ENCODE measurements at regions not wholly inside any gene's neighbourhood (a gene's known extent, or its start where the extent isn't known, plus 50 kb on each side); places are given as distances from the start of the nearest gene placed in this dataset.

GRCh38 chr16:5607169-5607568 lies 509.6 kb upstream of the EEF2KMT start:
- Mint-ChIP-seq H3K36me3 (ENCODE audit: insufficient read depth in 2 of 2) (no peaks in the 10 kb centered on the region), H3K4me1 (ENCODE audit: low read depth) (no peaks in the 10 kb centered on the region), H3K4me3 (no peak overlapping the region), H3K27me3 (ENCODE audit: low read depth) (no peaks in the 10 kb centered on the region), H3K9me3 (peaks cover 1 to 2% of the 10 kb centered on the region in 2 donors), H3K27ac (no peak overlapping the region)
- DNase-seq (no peak), ATAC-seq (replicated peaks in 1 of 2) (no peak)

GRCh38 chr16:5605404-5605803 lies 507.8 kb upstream of the EEF2KMT start:
- DNase-seq: no peak
- Mint-ChIP-seq H3K27me3 (ENCODE audit: low read depth) (no peaks in the 10 kb centered on the region), H3K36me3 (ENCODE audit: insufficient read depth in 2 of 2) (no peaks in the 10 kb centered on the region), H3K27ac (no peak overlapping the region), H3K4me3 (no peak overlapping the region), H3K4me1 (ENCODE audit: low read depth) (no peaks in the 10 kb centered on the region), H3K9me3 (peaks cover 1 to 4% of the 10 kb centered on the region in 2 donors)
- ATAC-seq (replicated peaks in 1 of 2): no peak

GRCh38 chr16:5604770-5605169 lies 507.2 kb upstream of the EEF2KMT start:
- ATAC-seq (replicated peaks in 1 of 2) (no peak), DNase-seq (no peak)
- Mint-ChIP-seq H3K27me3 (ENCODE audit: low read depth) (no peaks in the 10 kb centered on the region), H3K4me3 (no peak overlapping the region), H3K27ac (no peak overlapping the region), H3K4me1 (ENCODE audit: low read depth) (no peaks in the 10 kb centered on the region), H3K36me3 (ENCODE audit: insufficient read depth in 2 of 2) (no peaks in the 10 kb centered on the region), H3K9me3 (peaks cover 0 to 3% of the 10 kb centered on the region in 2 donors)

GRCh38 chr16:5603836-5604235 lies 506.2 kb upstream of the EEF2KMT start:
- Mint-ChIP-seq H3K9me3 (peaks cover 0 to 3% of the 10 kb centered on the region in 2 donors), H3K27ac (no peak overlapping the region), H3K36me3 (ENCODE audit: insufficient read depth in 2 of 2) (no peaks in the 10 kb centered on the region), H3K27me3 (ENCODE audit: low read depth) (no peaks in the 10 kb centered on the region), H3K4me3 (no peak overlapping the region), H3K4me1 (ENCODE audit: low read depth) (no peaks in the 10 kb centered on the region)
- DNase-seq (no peak), ATAC-seq (replicated peaks in 1 of 2) (no peak)

GRCh38 chr16:5601957-5602356 lies 504.4 kb upstream of the EEF2KMT start:
- Mint-ChIP-seq H3K4me1 (ENCODE audit: low read depth) (peaks cover 3% of the 10 kb centered on the region), H3K9me3 (peaks cover 0 to 3% of the 10 kb centered on the region in 2 donors), H3K27ac (no peak overlapping the region), H3K36me3 (ENCODE audit: insufficient read depth in 2 of 2) (no peaks in the 10 kb centered on the region), H3K4me3 (no peak overlapping the region), H3K27me3 (ENCODE audit: low read depth) (no peaks in the 10 kb centered on the region)
- ATAC-seq (replicated peaks in 1 of 2) (no peak), DNase-seq (no peak)

GRCh38 chr16:5598793-5599192 lies 501.2 kb upstream of the EEF2KMT start:
- Mint-ChIP-seq H3K4me3 (no peak overlapping the region), H3K36me3 (ENCODE audit: insufficient read depth in 2 of 2) (no peaks in the 10 kb centered on the region), H3K4me1 (ENCODE audit: low read depth) (peaks cover 3% of the 10 kb centered on the region), H3K27me3 (ENCODE audit: low read depth) (no peaks in the 10 kb centered on the region), H3K27ac (no peak overlapping the region), H3K9me3 (peaks cover 2 to 6% of the 10 kb centered on the region in 2 donors)
- ATAC-seq (replicated peaks in 1 of 2) (no peak), DNase-seq (no peak)

- H3K36me3 Mint-ChIP-seq (ENCODE audit: insufficient read depth in 2 of 2): no peaks in the 10 kb centered on the region
- no peak overlapping the region for H3K27ac Mint-ChIP-seq
- H3K4me3 Mint-ChIP-seq: no peak overlapping the region
- H3K27me3 Mint-ChIP-seq (ENCODE audit: low read depth): no peaks in the 10 kb centered on the region
- H3K9me3 Mint-ChIP-seq: peaks cover 2 to 3% of the 10 kb centered on the region in 2 donors
- DNase-seq (no peak), ATAC-seq (replicated peaks in 1 of 2) (no peak)
- H3K4me1 Mint-ChIP-seq (ENCODE audit: low read depth): peaks cover 3% of the 10 kb centered on the region
These were observed 498.3 kb upstream of the EEF2KMT start for GRCh38 chr16:5595849-5596248.

GRCh38 chr16:5590416-5590815 lies 492.8 kb upstream of the EEF2KMT start:
- Mint-ChIP-seq H3K4me1 (ENCODE audit: low read depth) (no peaks in the 10 kb centered on the region), H3K36me3 (ENCODE audit: insufficient read depth in 2 of 2) (no peaks in the 10 kb centered on the region), H3K27me3 (ENCODE audit: low read depth) (no peaks in the 10 kb centered on the region), H3K9me3 (peaks cover 0 to 2% of the 10 kb centered on the region in 2 donors), H3K27ac (no peak overlapping the region), H3K4me3 (no peak overlapping the region)
- no peak for ATAC-seq (replicated peaks in 1 of 2)
- no peak for DNase-seq

- DNase-seq: no peak
- H3K36me3 Mint-ChIP-seq (ENCODE audit: insufficient read depth in 2 of 2): no peaks in the 10 kb centered on the region
- no peaks in the 10 kb centered on the region for H3K9me3 Mint-ChIP-seq
- no peaks in the 10 kb centered on the region for H3K4me1 Mint-ChIP-seq (ENCODE audit: low read depth)
- no peaks in the 10 kb centered on the region for H3K27me3 Mint-ChIP-seq (ENCODE audit: low read depth)
- no peak for ATAC-seq (replicated peaks in 1 of 2)
- no peak overlapping the region for H3K27ac Mint-ChIP-seq
- H3K4me3 Mint-ChIP-seq: no peak overlapping the region
These were observed 492.3 kb upstream of the EEF2KMT start for GRCh38 chr16:5589812-5590373.

- no peak for DNase-seq
- no peak overlapping the region for H3K4me3 Mint-ChIP-seq
- H3K27ac Mint-ChIP-seq: no peak overlapping the region
- H3K9me3 Mint-ChIP-seq: peaks cover 0 to 1% of the 10 kb centered on the region in 2 donors
- H3K36me3 Mint-ChIP-seq (ENCODE audit: insufficient read depth in 2 of 2): no peaks in the 10 kb centered on the region
- no peaks in the 10 kb centered on the region for H3K4me1 Mint-ChIP-seq (ENCODE audit: low read depth)
- no peak for ATAC-seq (replicated peaks in 1 of 2)
- H3K27me3 Mint-ChIP-seq (ENCODE audit: low read depth): no peaks in the 10 kb centered on the region
These were observed 486.5 kb upstream of the EEF2KMT start for GRCh38 chr16:5584109-5584508.

GRCh38 chr16:5582529-5582928 lies 484.9 kb upstream of the EEF2KMT start:
- Mint-ChIP-seq H3K9me3 (peaks cover 0 to 1% of the 10 kb centered on the region in 2 donors), H3K36me3 (ENCODE audit: insufficient read depth in 2 of 2) (no peaks in the 10 kb centered on the region), H3K4me3 (no peak overlapping the region), H3K27me3 (ENCODE audit: low read depth) (no peaks in the 10 kb centered on the region), H3K4me1 (ENCODE audit: low read depth) (no peaks in the 10 kb centered on the region), H3K27ac (no peak overlapping the region)
- DNase-seq: no peak
- ATAC-seq (replicated peaks in 1 of 2): no peak

GRCh38 chr16:5581908-5582307 lies 484.3 kb upstream of the EEF2KMT start:
- Mint-ChIP-seq H3K27me3 (ENCODE audit: low read depth) (no peaks in the 10 kb centered on the region), H3K4me3 (no peak overlapping the region), H3K9me3 (peaks cover 0 to 1% of the 10 kb centered on the region in 2 donors), H3K27ac (no peak overlapping the region), H3K4me1 (ENCODE audit: low read depth) (no peaks in the 10 kb centered on the region), H3K36me3 (ENCODE audit: insufficient read depth in 2 of 2) (no peaks in the 10 kb centered on the region)
- DNase-seq: no peak
- no peak for ATAC-seq (replicated peaks in 1 of 2)

- Mint-ChIP-seq H3K9me3 (peaks cover 0 to 1% of the 10 kb centered on the region in 2 donors), H3K27me3 (ENCODE audit: low read depth) (no peaks in the 10 kb centered on the region), H3K36me3 (ENCODE audit: insufficient read depth in 2 of 2) (no peaks in the 10 kb centered on the region), H3K4me1 (ENCODE audit: low read depth) (no peaks in the 10 kb centered on the region), H3K27ac (no peak overlapping the region), H3K4me3 (no peak overlapping the region)
- ATAC-seq (replicated peaks in 1 of 2): no peak
- DNase-seq: no peak
These were observed 483.8 kb upstream of the EEF2KMT start for GRCh38 chr16:5581428-5581827.

GRCh38 chr16:5580772-5581171 lies 483.2 kb upstream of the EEF2KMT start:
- Mint-ChIP-seq H3K36me3 (ENCODE audit: insufficient read depth in 2 of 2) (no peaks in the 10 kb centered on the region), H3K9me3 (peaks cover 0 to 1% of the 10 kb centered on the region in 2 donors), H3K4me1 (ENCODE audit: low read depth) (no peaks in the 10 kb centered on the region), H3K4me3 (no peak overlapping the region), H3K27me3 (ENCODE audit: low read depth) (no peaks in the 10 kb centered on the region), H3K27ac (no peak overlapping the region)
- ATAC-seq (replicated peaks in 1 of 2): no peak
- no peak for DNase-seq
